CD14-positive monocyte (primary cell): ENCODE measurements at regions not wholly inside any gene's neighbourhood (a gene's known extent, or its start where the extent isn't known, plus 50 kb on each side); places are given as distances from the start of the nearest gene placed in this dataset.

ENCODE experiments used
- DNase-seq, 3 donors: peaks; one replicate each; pipeline ENCODE4 v3.0.0-alpha.2; 2011 to 2022
- H2AFZ ChIP-seq: 2 replicates; pipeline ENCODE4 v1.6.0; 2012; ENCODE audit warnings: mild to moderate bottlenecking, low read depth, low read length, inconsistent platforms; ENCODE audit not compliant: insufficient read depth, poor library complexity, severe bottlenecking
- H3K27ac ChIP-seq, 2 donors: 1 replicate in 1 of 2; 2 replicates in 1 of 2; pipeline ENCODE4 v1.5.1; 2012 to 2013; ENCODE audit warnings: low read length in 2 of 2, control low read depth in 1 of 2, inconsistent platforms in 1 of 2, low read depth in 1 of 2, mild to moderate bottlenecking in 1 of 2
- H3K27me3 ChIP-seq, 2 donors: one replicate each; pipeline versions ENCODE4 v1.6.0 to v1.6.1; 2011 to 2013; ENCODE audit warnings: low read length in 2 of 2; ENCODE audit not compliant: control insufficient read depth in 2 of 2, insufficient read depth in 2 of 2
- H3K36me3 ChIP-seq, 2 donors: replicated peaks in 1 of 2; 1 replicate in 1 of 2; 2 replicates in 1 of 2; pipeline versions ENCODE4 v1.5.1 to v1.6.1; 2012 to 2013; ENCODE audit warnings: low read length in 2 of 2, control low read depth in 1 of 2, inconsistent platforms in 1 of 2, mild to moderate bottlenecking in 1 of 2; ENCODE audit not compliant: insufficient read depth in 2 of 2, control insufficient read depth in 1 of 2
- H3K4me1 ChIP-seq, 2 donors: 1 replicate in 1 of 2; 2 replicates in 1 of 2; pipeline versions ENCODE4 v1.5.1 to v1.6.1; 2012 to 2013; ENCODE audit warnings: low read length in 2 of 2, control low read depth in 1 of 2, inconsistent platforms in 1 of 2, mild to moderate bottlenecking in 1 of 2, moderate library complexity in 1 of 2; ENCODE audit not compliant: insufficient read depth in 2 of 2, control insufficient read depth in 1 of 2
- H3K4me2 ChIP-seq: replicated peaks from 2 replicates; pipeline ENCODE3; 2012; ENCODE audit warnings: low read length, moderate library complexity, mild to moderate bottlenecking; ENCODE audit not compliant: poor library complexity, severe bottlenecking; ENCODE audit errors: extremely low read depth
- H3K4me3 ChIP-seq, 3 experiments: fragments of 200-600 bp in 1 of 3; sonication (generic) in 1 of 3; replicated peaks in 1 of 3; 1 replicate in 2 of 3; 2 replicates in 1 of 3; pipeline ENCODE4 v1.5.1; 2011 to 2013; ENCODE audit warnings: low read length in 3 of 3, mild to moderate bottlenecking in 3 of 3, control low read depth in 2 of 3, low read depth in 2 of 3, inconsistent platforms in 1 of 3, moderate library complexity in 1 of 3
- H3K79me2 ChIP-seq: 2 replicates; pipeline ENCODE4 v1.6.0; 2012; ENCODE audit warnings: mild to moderate bottlenecking, control low read depth, inconsistent platforms, low read length, moderate library complexity; ENCODE audit not compliant: insufficient read depth
- H3K9ac ChIP-seq: 2 replicates; pipeline ENCODE4 v1.6.0; 2017; ENCODE audit warnings: low read length, mild to moderate bottlenecking; ENCODE audit not compliant: insufficient read depth, poor library complexity, severe bottlenecking
- H3K9me3 ChIP-seq, 2 donors: replicated peaks in 1 of 2; 1 replicate in 1 of 2; 2 replicates in 1 of 2; pipeline versions ENCODE4 v1.5.1 to v1.6.1; 2012 to 2013; ENCODE audit warnings: low read length in 2 of 2, control low read depth in 1 of 2; ENCODE audit not compliant: control insufficient read depth in 1 of 2, insufficient read depth in 1 of 2
- H4K20me1 ChIP-seq: 2 replicates; pipeline ENCODE4 v1.6.0; 2012; ENCODE audit warnings: mild to moderate bottlenecking, low read length, control low read depth, moderate library complexity; ENCODE audit not compliant: insufficient read depth
- H3K27ac Mint-ChIP-seq, 7 donors: one replicate each; pipeline ENCODE4 v1.8.0; 2020; ENCODE audit warnings: mild to moderate bottlenecking in 7 of 7, mixed read lengths in 7 of 7, moderate library complexity in 6 of 7, inconsistent platforms in 2 of 7
- H3K27me3 Mint-ChIP-seq, 3 donors: one replicate each; pipeline ENCODE4 v1.8.0; 2021 to 2022; ENCODE audit warnings: low read depth in 3 of 3, mild to moderate bottlenecking in 3 of 3, mixed read lengths in 3 of 3, moderate library complexity in 3 of 3, inconsistent platforms in 1 of 3
- H3K36me3 Mint-ChIP-seq, 2 donors: one replicate each; pipeline ENCODE4 v1.8.0; 2020; ENCODE audit warnings: mixed read lengths in 2 of 2, inconsistent platforms in 1 of 2, mild to moderate bottlenecking in 1 of 2
- H3K4me1 Mint-ChIP-seq: one replicate; pipeline ENCODE4 v1.8.0; 2020; ENCODE audit warnings: mild to moderate bottlenecking, mixed read lengths
- H3K4me3 Mint-ChIP-seq, 2 donors: one replicate each; pipeline ENCODE4 v1.8.0; 2020; ENCODE audit warnings: mild to moderate bottlenecking in 2 of 2, mixed read lengths in 2 of 2, moderate library complexity in 1 of 2
- H3K9me3 Mint-ChIP-seq, 7 donors: one replicate each; pipeline ENCODE4 v1.8.0; 2020 to 2022; ENCODE audit warnings: mixed read lengths in 7 of 7, mild to moderate bottlenecking in 6 of 7, moderate library complexity in 6 of 7, inconsistent platforms in 2 of 7
- CTCF ChIP-seq: fragments of 200-600 bp; IDR thresholded peaks from one replicate; pipeline ENCODE4 v1.8.0; 2022; ENCODE audit warnings: antibody characterized with exemption, mild to moderate bottlenecking
- WGBS: methylation state at CpG from one replicate; pipeline ENCODE4 v1.1.5; 2013; ENCODE audit warnings: missing lambda C conversion rate; ENCODE audit not compliant: insufficient coverage; 5-methylcytosine and 5-hydroxymethylcytosine counted together
- intact Hi-C, 2 donors: fragments of 100-400 bp; cut with micrococcal nuclease; formaldehyde crosslinking; loops; one replicate each; pipeline versions ENCODE4 v1.15.0 to v1.15.1; 2023

- no peak overlapping the region for H3K4me3 ChIP-seq
- no peak overlapping the region for H3K27ac ChIP-seq
- no peaks in the 10 kb centered on the region for H3K36me3 Mint-ChIP-seq
- no peak overlapping the region for H3K4me3 Mint-ChIP-seq
- H3K9me3 ChIP-seq = peaks cover 68 to 69% of the 10 kb centered on the region in 2 donors
- no peaks in the 10 kb centered on the region for H3K36me3 ChIP-seq
- intact Hi-C loops = no loop called here
- H4K20me1 ChIP-seq = no peaks in the 10 kb centered on the region
- H3K27me3 ChIP-seq = no peaks in the 10 kb centered on the region
- H3K27me3 Mint-ChIP-seq = peaks cover 0 to 2% (median 0%) of the 10 kb centered on the region in 3 donors
- WGBS = 76% methylated on average over 7 of the region's 14 CpGs
- H3K4me1 Mint-ChIP-seq = no peaks in the 10 kb centered on the region
- H3K4me2 ChIP-seq = no peak overlapping the region
- H3K9me3 Mint-ChIP-seq = peaks cover 43 to 77% (median 63%) of the 10 kb centered on the region in 7 donors
- no peak overlapping the region for H3K9ac ChIP-seq
- no peak overlapping the region for H2AFZ ChIP-seq
- DNase-seq = no peak
- H3K27ac Mint-ChIP-seq = no peak overlapping the region
- no peak for TF ChIP-seq CTCF
- H3K79me2 ChIP-seq = no peaks in the 10 kb centered on the region
- H3K4me1 ChIP-seq = no peaks in the 10 kb centered on the region
Measured at GRCh38 chr10:37685741-37686683, 171.4 kb downstream of the ZNF248 start.

DNA sequence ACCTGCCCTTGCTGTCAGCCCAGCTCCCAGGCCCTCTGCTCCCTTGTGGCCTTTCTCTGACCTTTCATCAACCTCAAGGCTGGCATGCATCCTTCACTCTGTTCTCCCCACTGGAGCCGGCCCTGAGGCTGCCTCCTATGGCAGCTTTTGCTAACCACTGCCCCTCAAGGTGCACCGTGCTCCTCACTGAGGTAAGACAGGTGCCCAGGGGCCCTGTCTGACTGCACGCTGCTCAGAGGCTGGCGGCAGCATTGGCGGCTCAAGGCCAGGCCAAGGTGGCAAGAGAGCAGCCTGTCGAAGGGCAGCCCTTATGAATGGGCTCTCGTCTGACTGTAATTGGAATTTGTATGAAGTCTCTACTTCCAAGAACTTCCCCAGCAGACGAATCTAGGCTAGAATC, 172.6 kb downstream of the ZNF248 start:
- no peaks in the 10 kb centered on the region for H3K36me3 ChIP-seq
- H3K4me1 Mint-ChIP-seq = no peaks in the 10 kb centered on the region
- no peak for TF ChIP-seq CTCF
- no peak overlapping the region for H3K27ac ChIP-seq
- WGBS = 84% methylated on average over 4 of the region's 8 CpGs
- H3K9ac ChIP-seq = no peak overlapping the region
- no peak overlapping the region for H3K4me3 Mint-ChIP-seq
- H3K4me1 ChIP-seq = no peaks in the 10 kb centered on the region
- peaks cover 54 to 83% (median 73%) of the 10 kb centered on the region in 7 donors for H3K9me3 Mint-ChIP-seq
- H3K27ac Mint-ChIP-seq = no peak overlapping the region
- no peaks in the 10 kb centered on the region for H3K27me3 ChIP-seq
- intact Hi-C loops = no loop called here
- DNase-seq = no peak
- no peak overlapping the region for H2AFZ ChIP-seq
- peaks cover 81% of the 10 kb centered on the region in 2 donors for H3K9me3 ChIP-seq
- no peaks in the 10 kb centered on the region for H4K20me1 ChIP-seq
- H3K4me2 ChIP-seq = no peak overlapping the region
- H3K36me3 Mint-ChIP-seq = no peaks in the 10 kb centered on the region
- H3K27me3 Mint-ChIP-seq = peaks cover 0 to 2% (median 0%) of the 10 kb centered on the region in 3 donors
- H3K4me3 ChIP-seq = no peak overlapping the region
- no peaks in the 10 kb centered on the region for H3K79me2 ChIP-seq
